ENCODE measurements at regions not wholly inside any gene's neighbourhood (a gene's known extent, or its start where the extent isn't known, plus 50 kb on each side); places are given as distances from the start of the nearest gene placed in this dataset.

DNA sequence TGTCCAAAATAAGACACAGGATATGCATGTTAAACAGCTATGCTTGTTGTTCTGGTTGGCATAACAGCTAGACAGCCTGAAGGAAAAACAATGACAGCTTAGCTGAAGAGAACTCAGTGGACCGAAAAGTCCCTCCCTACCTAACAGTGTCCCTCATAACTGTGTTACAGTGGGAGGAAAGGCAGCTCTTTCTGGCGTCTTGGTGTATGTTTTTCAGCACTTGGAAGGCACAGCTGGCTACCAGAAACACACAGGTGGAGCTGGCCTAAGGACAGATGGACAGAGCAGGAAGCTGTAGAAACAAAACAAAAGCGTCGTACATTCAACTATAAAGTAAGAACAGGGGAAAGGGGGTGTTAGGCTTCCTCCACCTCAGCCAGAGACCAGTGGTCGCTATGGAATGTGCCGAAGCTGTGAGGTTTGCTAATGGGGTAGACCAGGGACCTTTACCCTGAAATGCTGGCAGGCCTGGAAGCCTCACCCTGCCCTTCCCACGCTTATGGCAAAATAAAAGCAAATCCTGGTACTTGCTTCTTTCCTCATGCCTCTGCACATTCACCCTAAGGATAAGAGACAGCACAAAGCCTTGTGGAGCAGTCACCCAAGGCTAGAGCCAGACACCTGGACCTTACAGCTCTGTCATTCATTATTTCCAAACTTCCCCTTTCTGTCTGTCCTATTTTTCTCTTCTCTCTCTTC lies 103.5 kb upstream of the TRIB2 start:
- Histone ChIP-seq H3K4me1 (peaks cover 24% of the 10 kb centered on the region), H3K36me3 (no peaks in the 10 kb centered on the region), H3K4me2 (peak overlapping the region; percentile 60), H4K20me1 (no peaks in the 10 kb centered on the region), H3K4me3 (no peak overlapping the region), H3K27me3 (no peaks in the 10 kb centered on the region), H3K9me3 (no peaks in the 10 kb centered on the region), H3K9ac (no peak overlapping the region; the same call in 1 of the 2 replicates), H3K27ac (peak overlapping the region; percentile 32; the same call in 1 of the 2 replicates)
- no peak for TF ChIP-seq Cebpa-rat (IDR thresholded peaks at IDR 0.05)

DNA sequence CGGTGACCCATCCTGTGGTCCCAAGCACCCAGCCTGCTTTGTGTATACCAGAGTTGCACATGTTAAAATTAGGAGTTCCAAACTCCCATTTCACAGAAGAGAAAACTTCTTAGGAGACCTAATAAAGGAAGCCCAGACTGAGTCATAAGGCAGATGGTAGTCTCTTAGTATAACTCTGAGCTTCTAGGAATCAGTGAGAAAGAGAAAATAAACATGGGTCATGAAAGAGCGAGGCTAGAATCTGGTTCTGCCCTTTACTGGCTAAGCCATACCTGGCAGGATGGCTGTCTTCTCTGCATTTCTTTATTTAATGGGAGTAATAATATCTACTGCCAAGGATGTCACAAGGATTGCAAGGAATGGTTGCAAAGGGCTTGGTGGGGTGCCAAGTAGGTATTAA lies 101.2 kb upstream of the TRIB2 start:
- no peak for TF ChIP-seq Cebpa-rat (IDR thresholded peaks at IDR 0.05)
- Histone ChIP-seq H3K27ac (no peak overlapping the region), H3K9ac (no peak overlapping the region), H3K4me1 (peaks cover 32% of the 10 kb centered on the region), H3K4me2 (no peak overlapping the region), H3K36me3 (no peaks in the 10 kb centered on the region), H3K9me3 (no peaks in the 10 kb centered on the region), H4K20me1 (no peaks in the 10 kb centered on the region), H3K27me3 (no peaks in the 10 kb centered on the region), H3K4me3 (no peak overlapping the region)

DNA sequence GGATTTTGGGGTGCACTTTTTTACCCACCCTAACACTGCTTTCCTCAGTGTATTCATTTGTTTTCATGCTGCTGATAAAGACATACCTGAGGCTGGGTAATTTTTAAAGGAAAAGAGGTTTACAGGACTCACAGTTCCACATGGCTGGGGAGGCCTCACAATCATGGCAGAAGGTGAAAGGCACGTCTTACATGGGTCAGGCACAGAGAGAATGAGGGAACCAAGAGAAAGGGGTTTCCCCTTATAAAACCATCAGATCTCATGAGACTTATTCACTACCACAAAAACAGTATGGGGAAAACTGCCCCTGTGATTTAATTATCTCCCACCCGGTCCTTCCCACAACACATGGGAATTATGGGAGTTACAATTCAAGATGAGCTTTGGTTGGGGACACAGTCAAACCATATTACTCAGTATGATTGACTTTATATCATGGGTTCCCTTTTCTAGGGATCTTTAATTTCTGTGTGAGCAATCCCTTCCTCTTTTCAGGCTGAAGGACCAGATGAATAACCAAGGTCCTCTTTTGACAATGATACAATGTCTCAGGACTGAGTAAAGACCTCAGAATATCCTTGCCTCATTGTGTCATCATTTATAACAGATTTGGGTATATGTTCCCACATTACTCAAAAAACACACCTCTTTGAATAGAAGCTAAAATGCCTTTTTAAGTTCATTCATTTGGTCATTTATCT lies 100.1 kb upstream of the TRIB2 start:
- Histone ChIP-seq H3K9me3 (no peaks in the 10 kb centered on the region), H3K36me3 (no peaks in the 10 kb centered on the region), H4K20me1 (no peaks in the 10 kb centered on the region), H3K4me1 (peaks cover 32% of the 10 kb centered on the region), H3K4me2 (peak overlapping the region; percentile 8; the same call in 1 of the 2 replicates), H3K4me3 (no peak overlapping the region), H3K27ac (no peak overlapping the region), H3K27me3 (no peaks in the 10 kb centered on the region), H3K9ac (no peak overlapping the region)
- no peak for TF ChIP-seq Cebpa-rat (IDR thresholded peaks at IDR 0.05)

DNA sequence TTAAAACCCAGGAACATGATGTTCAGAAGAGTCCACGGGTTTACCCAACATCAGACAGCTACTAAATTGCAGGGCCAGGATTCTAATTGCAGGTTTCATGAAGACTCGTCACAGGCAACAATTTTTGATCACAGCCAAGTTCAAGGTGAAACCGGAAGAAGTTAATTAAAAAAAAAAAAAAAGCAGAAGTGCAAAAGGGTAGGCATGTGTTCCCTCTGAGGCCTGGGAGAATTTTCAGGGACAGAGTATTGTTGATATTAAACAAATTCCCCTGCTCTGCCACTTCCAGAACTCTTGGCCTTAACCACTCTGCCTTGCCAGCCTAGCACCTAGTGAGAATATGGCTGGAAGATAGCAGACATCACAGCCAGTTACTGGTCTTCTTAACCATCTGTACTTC lies 99.4 kb upstream of the TRIB2 start:
- no peak for TF ChIP-seq Cebpa-rat (IDR thresholded peaks at IDR 0.05)
- Histone ChIP-seq H3K27me3 (no peaks in the 10 kb centered on the region), H3K4me3 (no peak overlapping the region), H3K4me2 (no peak overlapping the region), H3K27ac (no peak overlapping the region), H3K9me3 (no peaks in the 10 kb centered on the region), H3K36me3 (no peaks in the 10 kb centered on the region), H3K9ac (no peak overlapping the region), H3K4me1 (peaks cover 29% of the 10 kb centered on the region), H4K20me1 (no peaks in the 10 kb centered on the region)

DNA sequence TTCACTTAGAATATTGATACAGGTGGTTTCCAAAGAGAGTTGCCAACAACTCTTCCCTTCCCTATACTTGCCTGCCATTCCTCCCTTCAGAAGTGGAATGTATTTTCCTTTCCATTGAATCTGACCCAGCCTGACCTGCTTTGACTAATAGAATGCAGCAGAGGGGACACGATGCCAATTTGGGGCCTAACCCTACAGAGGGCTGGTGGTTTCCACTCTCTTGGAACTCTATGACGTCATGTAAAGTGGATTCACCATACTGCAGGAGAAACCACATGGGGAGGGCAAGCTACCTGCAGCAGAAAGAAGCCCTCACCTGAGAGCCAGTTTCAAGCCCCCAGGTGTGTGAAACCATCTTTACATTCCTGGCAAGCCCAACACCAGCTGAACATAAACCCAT lies 98.9 kb upstream of the TRIB2 start:
- no peaks in the 10 kb centered on the region for H4K20me1 ChIP-seq
- no peak overlapping the region for H3K27ac ChIP-seq
- H3K4me3 ChIP-seq, result no peak overlapping the region
- no peak overlapping the region for H3K9ac ChIP-seq
- H3K27me3 ChIP-seq, result no peaks in the 10 kb centered on the region
- H3K36me3 ChIP-seq, result no peaks in the 10 kb centered on the region
- H3K9me3 ChIP-seq, result no peaks in the 10 kb centered on the region
- H3K4me2 ChIP-seq, result no peak overlapping the region
- H3K4me1 ChIP-seq, result peaks cover 24% of the 10 kb centered on the region
- TF ChIP-seq Cebpa-rat (IDR thresholded peaks at IDR 0.05), result no peak

DNA sequence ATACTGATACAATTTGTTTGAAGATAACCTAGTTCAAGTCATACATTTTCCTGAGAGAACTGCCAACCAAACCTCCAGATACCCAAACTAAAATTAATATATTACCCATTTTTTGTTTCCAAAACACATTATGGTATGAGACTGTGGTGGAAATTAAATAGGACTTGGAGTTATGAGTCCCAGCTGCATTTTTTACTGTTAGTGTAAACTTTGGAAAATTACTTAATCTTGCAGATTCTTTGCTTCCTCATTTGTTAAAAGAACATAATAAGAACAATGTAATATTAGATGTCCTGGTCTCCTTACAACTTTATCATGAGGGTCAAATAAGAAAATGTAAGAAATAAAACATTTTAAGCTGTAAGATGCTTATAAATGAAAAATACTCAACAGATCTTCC lies 98.2 kb upstream of the TRIB2 start:
- Histone ChIP-seq H3K9me3 (no peaks in the 10 kb centered on the region), H4K20me1 (no peaks in the 10 kb centered on the region), H3K36me3 (no peaks in the 10 kb centered on the region), H3K4me1 (peaks cover 17% of the 10 kb centered on the region), H3K9ac (no peak overlapping the region), H3K4me3 (no peak overlapping the region), H3K27ac (no peak overlapping the region), H3K4me2 (no peak overlapping the region), H3K27me3 (no peaks in the 10 kb centered on the region)
- no peak for TF ChIP-seq Cebpa-rat (IDR thresholded peaks at IDR 0.05)

DNA sequence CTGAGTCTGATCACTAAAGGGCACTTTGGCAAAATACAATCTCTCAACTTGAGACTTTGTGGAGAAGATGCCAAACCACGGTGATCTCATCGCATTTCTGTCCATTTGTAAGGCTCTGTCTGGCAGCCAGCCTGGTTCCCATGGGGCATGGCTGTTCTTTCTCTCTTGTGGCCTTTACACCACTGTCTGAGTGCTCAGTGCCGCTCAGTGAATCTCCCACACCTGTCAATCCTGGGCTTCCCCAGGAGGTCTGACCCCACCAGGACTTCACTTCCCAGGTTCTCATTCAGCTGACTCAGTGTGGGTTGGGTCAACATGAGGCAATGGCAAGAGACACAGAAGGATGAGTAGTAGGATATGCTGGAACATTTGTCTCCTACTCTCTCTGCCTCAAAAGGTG lies 96.8 kb upstream of the TRIB2 start:
- no peak for TF ChIP-seq Cebpa-rat (IDR thresholded peaks at IDR 0.05)

DNA sequence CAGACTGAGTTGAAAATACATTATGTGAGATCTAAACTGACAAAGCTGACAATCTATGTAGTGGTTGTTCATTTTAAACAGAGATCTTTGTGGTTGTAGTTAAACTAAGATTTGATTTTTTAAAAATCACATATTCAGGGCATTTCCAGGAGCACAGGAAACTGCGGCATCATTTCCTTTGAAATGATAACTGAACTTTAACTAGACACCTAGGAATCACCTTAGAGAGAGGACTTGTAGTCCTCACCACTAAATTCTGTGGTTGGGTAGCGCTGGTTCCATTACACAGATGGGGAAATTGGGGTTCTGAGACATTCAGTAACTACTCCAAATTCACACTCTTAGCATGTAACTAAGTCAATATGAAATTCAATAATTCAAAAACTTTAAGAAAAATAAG lies 96.0 kb upstream of the TRIB2 start:
- Histone ChIP-seq H3K27ac (no peak overlapping the region), H3K9ac (no peak overlapping the region), H4K20me1 (no peaks in the 10 kb centered on the region), H3K36me3 (no peaks in the 10 kb centered on the region), H3K4me1 (peaks cover 16% of the 10 kb centered on the region), H3K27me3 (no peaks in the 10 kb centered on the region), H3K4me2 (no peak overlapping the region), H3K4me3 (no peak overlapping the region), H3K9me3 (no peaks in the 10 kb centered on the region)
- TF ChIP-seq Cebpa-rat (IDR thresholded peaks at IDR 0.05), result no peak

More for the DNA sequence above, 96.8 kb upstream of the TRIB2 start:
- Histone ChIP-seq H3K4me2 (peak overlapping the region; percentile 37), H3K4me3 (no peak overlapping the region), H3K27ac (no peak overlapping the region), H3K4me1 (peaks cover 16% of the 10 kb centered on the region), H3K9ac (no peak overlapping the region), H3K9me3 (no peaks in the 10 kb centered on the region), H4K20me1 (no peaks in the 10 kb centered on the region), H3K36me3 (no peaks in the 10 kb centered on the region), H3K27me3 (no peaks in the 10 kb centered on the region)

DNA sequence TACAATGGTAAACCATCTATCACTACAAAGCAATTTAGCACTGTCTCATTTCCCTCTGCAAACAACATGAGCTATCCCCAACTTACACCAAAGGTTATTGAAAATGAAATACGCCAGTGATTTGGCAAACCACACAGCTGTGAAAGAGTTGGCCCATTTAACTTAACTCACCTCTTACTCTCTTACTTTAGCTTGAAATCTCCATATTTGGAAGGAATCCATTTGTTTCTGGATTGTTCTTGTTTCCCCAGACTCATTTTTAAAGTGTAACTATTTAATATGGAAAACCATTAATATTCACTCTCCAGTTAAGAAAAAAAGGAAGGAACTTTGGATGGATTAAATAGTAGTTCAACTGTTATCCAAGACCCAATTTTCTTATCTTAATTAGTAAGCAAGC lies 93.7 kb upstream of the TRIB2 start:
- Histone ChIP-seq H3K4me2 (no peak overlapping the region), H3K27me3 (no peaks in the 10 kb centered on the region), H3K27ac (no peak overlapping the region), H3K36me3 (no peaks in the 10 kb centered on the region), H3K4me1 (peaks cover 8% of the 10 kb centered on the region), H3K9ac (no peak overlapping the region), H3K9me3 (no peaks in the 10 kb centered on the region), H4K20me1 (no peaks in the 10 kb centered on the region), H3K4me3 (no peak overlapping the region)
- no peak for TF ChIP-seq Cebpa-rat (IDR thresholded peaks at IDR 0.05)

DNA sequence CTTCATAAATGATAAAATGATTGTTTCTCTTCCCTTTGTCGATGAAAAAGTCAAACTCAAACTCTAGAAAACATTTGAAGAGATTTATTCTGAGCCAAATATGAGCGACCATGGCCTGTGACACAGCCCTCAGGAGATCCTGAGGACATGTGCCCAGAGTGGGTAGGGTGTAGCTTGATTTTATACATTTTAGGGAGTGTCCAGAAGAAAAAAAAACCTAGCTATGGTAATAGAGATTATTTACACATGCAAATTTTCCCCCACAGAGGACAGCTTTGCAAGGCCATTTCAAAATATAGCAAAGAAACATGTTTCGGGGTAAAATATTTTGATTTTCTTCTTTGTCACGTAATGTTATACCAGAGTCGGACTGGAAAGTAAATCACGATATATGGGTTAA lies 92.4 kb upstream of the TRIB2 start:
- no peaks in the 10 kb centered on the region for H4K20me1 ChIP-seq
- no peaks in the 10 kb centered on the region for H3K9me3 ChIP-seq
- no peaks in the 10 kb centered on the region for H3K36me3 ChIP-seq
- H3K9ac ChIP-seq, result no peak overlapping the region
- H3K4me2 ChIP-seq, result no peak overlapping the region
- no peak for TF ChIP-seq Cebpa-rat (IDR thresholded peaks at IDR 0.05)
- no peaks in the 10 kb centered on the region for H3K27me3 ChIP-seq
- H3K4me3 ChIP-seq, result no peak overlapping the region
- no peak overlapping the region for H3K27ac ChIP-seq
- peaks cover 8% of the 10 kb centered on the region for H3K4me1 ChIP-seq
